Lung (tissue), 11 donors: ENCODE measurements at regions not wholly inside any gene's neighbourhood (a gene's known extent, or its start where the extent isn't known, plus 50 kb on each side); places are given as distances from the start of the nearest gene placed in this dataset.

Source experiments
- ATAC-seq: fragments of 200-7000 bp; cut with Tn5 transposase; one replicate; pipeline ENCODE4 v1.9.1; 2020; ENCODE audit warnings: moderate number of reproducible peaks; ENCODE audit not compliant: insufficient read depth, low FRiP score
- DNase-seq, 3 donors: peaks; one replicate each; pipeline ENCODE4 v3.0.0-alpha.2; 2013 to 2017
- H3K27ac ChIP-seq, 2 donors: one replicate each; pipeline ENCODE4 v1.5.1; 2013; ENCODE audit warnings: mild to moderate bottlenecking in 2 of 2, moderate library complexity in 2 of 2, control low read depth in 1 of 2, inconsistent platforms in 1 of 2, low read depth in 1 of 2, low read length in 1 of 2
- H3K27me3 ChIP-seq, 3 donors: one replicate each; pipeline ENCODE4 v1.5.1; 2013; ENCODE audit warnings: low read length in 2 of 3; ENCODE audit not compliant: control insufficient read depth in 3 of 3, insufficient read depth in 3 of 3
- H3K36me3 ChIP-seq, 4 donors: one replicate each; pipeline ENCODE4 v1.5.1; 2013; ENCODE audit warnings: low read length in 4 of 4, mild to moderate bottlenecking in 1 of 4, moderate library complexity in 1 of 4; ENCODE audit not compliant: control insufficient read depth in 4 of 4, insufficient read depth in 4 of 4
- H3K4me1 ChIP-seq, 5 donors: one replicate each; pipeline ENCODE4 v1.5.1; 2013; ENCODE audit warnings: low read length in 5 of 5, mild to moderate bottlenecking in 2 of 5, moderate library complexity in 1 of 5; ENCODE audit not compliant: control insufficient read depth in 5 of 5, insufficient read depth in 5 of 5
- H3K4me3 ChIP-seq: one replicate; pipeline ENCODE4 v1.5.1; 2013; ENCODE audit warnings: mild to moderate bottlenecking, control low read depth, moderate library complexity
- H3K9ac ChIP-seq, 2 donors: one replicate each; pipeline ENCODE4 v1.5.1; 2013; ENCODE audit warnings: low read length in 2 of 2, control low read depth in 1 of 2; ENCODE audit not compliant: insufficient read depth in 1 of 2
- H3K9me3 ChIP-seq, 4 donors: one replicate each; pipeline ENCODE4 v1.5.1; 2013; ENCODE audit warnings: low read length in 3 of 4, mild to moderate bottlenecking in 1 of 4, moderate library complexity in 1 of 4; ENCODE audit not compliant: control insufficient read depth in 4 of 4, insufficient read depth in 3 of 4
- WGBS, 2 donors: extraction: QIAGEN DNeasy Blood & Tissue Kit; methylation state at CpG; one replicate each; pipeline ENCODE4 v1.1.7; 2013; 5-methylcytosine and 5-hydroxymethylcytosine counted together
- TF ChIP-seq, protein P1 (sequence below): IDR thresholded peaks from 2 replicates; pipeline ENCODE4 v1.5.1; 2012; ENCODE audit warnings: mild to moderate bottlenecking; ENCODE audit errors: control extremely low read depth, extremely low read depth
- donor health status: control.
- donor health status: control.
- donor health status: Bipolar disorder and iron deficiency.
- donor health status: healthy.
- donor health status: DM: yes; HTN: yes; CAD: no.

DNA sequence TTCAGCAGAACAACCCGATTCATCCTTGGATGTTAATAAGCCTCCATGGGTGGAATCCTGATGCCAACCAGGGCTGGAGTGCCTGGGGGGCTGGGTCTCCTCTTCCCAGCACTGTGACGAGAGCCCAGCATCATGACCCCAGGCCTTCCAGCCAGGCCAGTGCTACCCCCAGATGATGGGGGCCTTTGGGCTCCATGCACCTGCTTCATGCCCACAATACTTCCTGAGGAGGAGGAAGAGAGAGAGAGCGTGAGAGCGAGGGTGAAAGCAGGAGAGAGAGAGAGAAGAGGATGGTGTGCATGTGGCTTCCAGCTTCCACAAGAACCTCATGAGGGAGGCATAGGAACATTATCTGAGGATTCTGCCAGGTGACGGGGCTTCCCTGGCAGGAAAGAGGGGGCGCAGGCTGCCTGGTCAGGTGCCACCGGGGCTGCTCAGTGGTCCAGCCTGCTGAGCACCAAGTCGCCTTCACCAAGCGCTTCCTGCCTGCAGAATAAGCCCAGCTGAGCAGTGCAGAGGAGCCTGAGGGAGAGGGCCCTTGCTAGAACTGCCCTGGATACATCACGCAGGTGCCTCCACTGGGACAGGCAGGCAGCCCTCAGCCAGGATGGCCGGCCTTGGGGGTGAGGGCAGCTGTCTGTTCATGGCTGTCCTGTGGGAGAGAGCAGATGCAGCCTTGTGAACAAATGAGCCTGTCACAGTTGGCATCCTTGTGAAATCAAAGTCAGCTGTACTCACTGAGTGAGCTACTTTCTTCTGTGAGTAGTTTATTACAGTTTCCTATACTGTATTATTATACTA, 243.3 kb upstream of the B3GAT1 start:
- peaks cover 0 to 2% (median 0%) of the 10 kb centered on the region in 4 donors for H3K9me3 ChIP-seq
- H3K27me3 ChIP-seq: peaks cover 0 to 4% (median 3%) of the 10 kb centered on the region in 3 donors
- H3K4me1 ChIP-seq: no peaks in the 10 kb centered on the region
- DNase-seq (peak in 1 of 3 donors; percentile 10), ATAC-seq (no peak)
- no peak overlapping the region for H3K27ac ChIP-seq
- H3K9ac ChIP-seq: no peak overlapping the region
- no peak overlapping the region for H3K4me3 ChIP-seq
- WGBS, 2 donors: 75 to 78% methylated on average over 11 of the region's 11 CpGs
- TF ChIP-seq, protein P1, sequence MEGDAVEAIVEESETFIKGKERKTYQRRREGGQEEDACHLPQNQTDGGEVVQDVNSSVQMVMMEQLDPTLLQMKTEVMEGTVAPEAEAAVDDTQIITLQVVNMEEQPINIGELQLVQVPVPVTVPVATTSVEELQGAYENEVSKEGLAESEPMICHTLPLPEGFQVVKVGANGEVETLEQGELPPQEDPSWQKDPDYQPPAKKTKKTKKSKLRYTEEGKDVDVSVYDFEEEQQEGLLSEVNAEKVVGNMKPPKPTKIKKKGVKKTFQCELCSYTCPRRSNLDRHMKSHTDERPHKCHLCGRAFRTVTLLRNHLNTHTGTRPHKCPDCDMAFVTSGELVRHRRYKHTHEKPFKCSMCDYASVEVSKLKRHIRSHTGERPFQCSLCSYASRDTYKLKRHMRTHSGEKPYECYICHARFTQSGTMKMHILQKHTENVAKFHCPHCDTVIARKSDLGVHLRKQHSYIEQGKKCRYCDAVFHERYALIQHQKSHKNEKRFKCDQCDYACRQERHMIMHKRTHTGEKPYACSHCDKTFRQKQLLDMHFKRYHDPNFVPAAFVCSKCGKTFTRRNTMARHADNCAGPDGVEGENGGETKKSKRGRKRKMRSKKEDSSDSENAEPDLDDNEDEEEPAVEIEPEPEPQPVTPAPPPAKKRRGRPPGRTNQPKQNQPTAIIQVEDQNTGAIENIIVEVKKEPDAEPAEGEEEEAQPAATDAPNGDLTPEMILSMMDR: no peak
- no peaks in the 10 kb centered on the region for H3K36me3 ChIP-seq

DNA sequence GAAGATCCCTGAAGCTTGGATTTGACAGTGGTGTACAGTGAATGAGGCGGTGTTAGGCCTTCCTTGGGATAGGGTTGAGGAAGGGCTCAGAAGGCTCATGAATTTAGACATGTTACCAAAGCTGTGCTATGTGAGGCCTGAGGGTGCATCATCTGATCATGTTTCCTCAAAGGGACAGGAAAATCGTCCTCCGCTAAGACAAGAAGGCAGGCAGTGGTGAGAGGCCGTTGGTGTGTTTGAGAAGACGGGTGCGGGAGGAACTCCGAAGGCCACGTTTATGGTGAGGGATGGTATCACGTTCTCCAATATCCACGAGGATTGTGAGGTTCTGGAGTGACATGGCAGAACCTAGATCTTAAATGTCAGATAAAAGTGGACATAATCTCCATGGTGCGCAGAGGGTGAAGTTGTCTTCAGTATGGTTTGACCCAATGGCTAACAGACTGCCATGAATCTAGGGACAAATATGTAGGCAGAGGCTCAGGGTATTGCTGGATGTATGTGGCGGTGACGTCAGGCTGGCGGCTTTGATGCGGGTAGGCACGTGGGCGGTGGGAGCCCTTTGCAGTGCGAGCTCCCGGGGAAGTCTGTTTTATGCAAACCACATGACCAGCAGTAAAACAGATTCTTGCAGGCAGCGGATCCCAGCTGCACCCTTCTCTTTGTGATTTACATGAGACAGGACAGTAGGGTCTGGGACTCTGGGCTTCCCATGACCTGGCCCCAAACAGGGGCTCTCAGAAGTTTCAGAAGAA, 242.3 kb upstream of the B3GAT1 start:
- Histone ChIP-seq H3K4me1 (no peaks in the 10 kb centered on the region), H3K4me3 (no peak overlapping the region), H3K36me3 (no peaks in the 10 kb centered on the region), H3K27ac (no peak overlapping the region), H3K9me3 (peaks cover 0 to 2% (median 0%) of the 10 kb centered on the region in 4 donors), H3K9ac (no peak overlapping the region), H3K27me3 (peaks cover 0 to 5% (median 3%) of the 10 kb centered on the region in 3 donors)
- TF ChIP-seq, protein P1: no peak
- ATAC-seq (no peak), DNase-seq (peak in 1 of 3 donors; percentile 4)
- 79% methylated on average over 20 of the region's 20 CpGs for whole genome bisulfite sequencing, 2 donors

DNA sequence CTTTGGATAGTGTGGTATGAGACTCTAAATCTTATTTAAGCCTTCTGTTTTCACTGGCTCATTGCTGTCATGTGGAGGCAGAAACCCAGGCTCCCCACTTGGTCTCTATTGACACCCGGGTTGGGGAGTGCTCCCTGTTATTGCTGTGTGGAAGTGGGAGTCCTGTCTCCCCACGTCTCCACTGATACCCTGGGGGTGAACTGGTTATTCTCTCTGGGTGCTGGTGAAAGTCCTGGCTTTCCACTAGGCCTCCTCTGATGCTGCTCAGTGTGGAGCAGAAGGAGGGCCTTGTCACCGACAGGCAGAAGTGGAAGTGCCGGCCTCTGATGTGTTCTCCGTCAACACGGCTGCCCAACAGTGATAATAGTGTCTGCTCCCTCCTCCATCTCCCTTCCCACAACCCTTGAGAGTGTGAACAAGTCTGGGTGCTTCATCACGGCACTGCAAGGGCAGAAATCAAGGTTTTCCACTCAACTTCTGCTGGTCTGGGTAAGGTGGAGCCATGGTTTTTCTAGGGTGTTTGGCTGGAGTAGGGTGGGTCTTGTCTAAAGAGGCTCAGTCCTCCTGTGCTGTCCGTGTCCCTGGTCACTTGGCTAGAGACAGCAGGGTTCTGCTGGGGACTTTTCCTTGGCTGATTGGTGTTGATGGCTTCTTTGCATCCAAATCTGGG, 240.7 kb upstream of the B3GAT1 start:
- TF ChIP-seq, protein P1: no peak
- Histone ChIP-seq H3K9me3 (peaks cover 0 to 2% (median 0%) of the 10 kb centered on the region in 4 donors), H3K36me3 (no peaks in the 10 kb centered on the region), H3K27me3 (peaks cover 0 to 8% (median 3%) of the 10 kb centered on the region in 3 donors), H3K9ac (no peak overlapping the region), H3K4me1 (no peaks in the 10 kb centered on the region), H3K4me3 (no peak overlapping the region), H3K27ac (no peak overlapping the region)
- peak in 1 of 3 donors; percentile 2 for DNase-seq
- WGBS, 2 donors: 79 to 82% methylated on average over 8 of the region's 8 CpGs
- no peak for ATAC-seq
